ENCODE measurements at regions not wholly inside any gene's neighbourhood (a gene's known extent, or its start where the extent isn't known, plus 50 kb on each side); places are given as distances from the start of the nearest gene placed in this dataset.
A peak's percentile ranks its signal among the peaks of the same experiment; 100 is the strongest.

- DNase-seq (ENCODE audit: low read depth) = no peak
Observed at GRCh38 chr10:45198486-45199204, 116.8 kb downstream of the OR13A1 start.

GRCh38 chr10:45199205-45199740 lies 116.1 kb downstream of the OR13A1 start:
- no peak for DNase-seq (ENCODE audit: low read depth)

GRCh38 chr10:45201271-45201670 lies 114.1 kb downstream of the OR13A1 start:
- no peak for DNase-seq (ENCODE audit: low read depth)

GRCh38 chr10:45202242-45202641 lies 113.2 kb downstream of the OR13A1 start:
- DNase-seq (ENCODE audit: low read depth) = no peak

GRCh38 chr10:45204954-45205775 lies 110.2 kb downstream of the OR13A1 start:
- DNase-seq (ENCODE audit: low read depth) = no peak

GRCh38 chr10:45209888-45210287 lies 105.5 kb downstream of the OR13A1 start:
- DNase-seq (ENCODE audit: low read depth) = no peak

GRCh38 chr10:45211576-45211975 lies 103.8 kb downstream of the OR13A1 start:
- no peak for DNase-seq (ENCODE audit: low read depth)

GRCh38 chr10:45219416-45219815 lies 96.0 kb downstream of the OR13A1 start:
- DNase-seq (ENCODE audit: low read depth) = no peak

GRCh38 chr10:45220931-45221330 lies 94.5 kb downstream of the OR13A1 start:
- DNase-seq (ENCODE audit: low read depth) = no peak

GRCh38 chr10:45224219-45224841 lies 91.1 kb downstream of the OR13A1 start:
- DNase-seq (ENCODE audit: low read depth) = no peak

GRCh38 chr10:45227042-45227441 lies 88.4 kb downstream of the OR13A1 start:
- DNase-seq (ENCODE audit: low read depth) = no peak

GRCh38 chr10:45227456-45227855 lies 88.0 kb downstream of the OR13A1 start:
- no peak for DNase-seq (ENCODE audit: low read depth)

- DNase-seq (ENCODE audit: low read depth) = no peak
Observed at GRCh38 chr10:45229823-45230222, 85.6 kb downstream of the OR13A1 start.

GRCh38 chr10:45235260-45235769 lies 80.1 kb downstream of the OR13A1 start:
- DNase-seq (ENCODE audit: low read depth) = peak; percentile 35

- no peak for DNase-seq (ENCODE audit: low read depth)
Observed at GRCh38 chr10:45235798-45236220, 79.6 kb downstream of the OR13A1 start.

- DNase-seq (ENCODE audit: low read depth) = no peak
Observed at GRCh38 chr10:45238896-45239295, 76.5 kb downstream of the OR13A1 start.

GRCh38 chr10:45239642-45240041 lies 75.8 kb downstream of the OR13A1 start:
- DNase-seq (ENCODE audit: low read depth) = no peak

GRCh38 chr10:45241865-45242520 lies 73.4 kb downstream of the OR13A1 start:
- DNase-seq (ENCODE audit: low read depth) = no peak

- DNase-seq (ENCODE audit: low read depth) = no peak
Observed at GRCh38 chr10:45243261-45243660, 72.1 kb downstream of the OR13A1 start.

- DNase-seq (ENCODE audit: low read depth) = no peak
Observed at GRCh38 chr10:45246522-45246921, 68.9 kb downstream of the OR13A1 start.

- no peak for DNase-seq (ENCODE audit: low read depth)
Observed at GRCh38 chr10:45249978-45250693, 65.3 kb downstream of the OR13A1 start.

Data from activated T-cell treated with anti-CD3 and anti-CD28 coated beads for 48 hours (primary cell).